Prostate gland (tissue), 2 donors: ENCODE measurements at regions not wholly inside any gene's neighbourhood (a gene's known extent, or its start where the extent isn't known, plus 50 kb on each side); places are given as distances from the start of the nearest gene placed in this dataset.

Source experiments
- CTCF ChIP-seq, 4 experiments: fragments of 200-600 bp in 2 of 4; fragments of 450-650 bp in 2 of 4; sonication (generic) in 2 of 4; IDR thresholded peaks; 1 replicate in 3 of 4; 2 replicates in 1 of 4; pipeline ENCODE4 v1.5.1; 2016 to 2019; ENCODE audit warnings: antibody characterized with exemption in 4 of 4, mild to moderate bottlenecking in 2 of 4, moderate library complexity in 2 of 4
- POLR2A ChIP-seq: fragments of 450-650 bp; IDR thresholded peaks from one replicate; pipeline ENCODE4 v1.6.1; 2016; ENCODE audit warnings: antibody characterized with exemption, mild to moderate bottlenecking

- no peak for TF ChIP-seq CTCF (IDR thresholded peaks at IDR 0.05)
- no peak for TF ChIP-seq POLR2A
These were observed 115.3 kb upstream of the ARX start for GRCh38 chrX:25131055-25131454.
